HG03432 (cell line): ENCODE measurements at regions not wholly inside any gene's neighbourhood (a gene's known extent, or its start where the extent isn't known, plus 50 kb on each side); places are given as distances from the start of the nearest gene placed in this dataset.

ENCODE experiments used
- ATAC-seq: cut with Tn5 transposase; IDR thresholded peaks from one replicate; pipeline ENCODE4 v1.9.1; 2021; ENCODE audit warnings: mild to moderate bottlenecking, moderate library complexity; ENCODE audit not compliant: unreplicated experiment

GRCh38 chr11:42552786-42553185 is 759.0 kb upstream of the API5 start:
- no peak for ATAC-seq

GRCh38 chr11:42555190-42555589 is 756.6 kb upstream of the API5 start:
- no peak for ATAC-seq

- no peak for ATAC-seq
Measured at GRCh38 chr11:42571131-42571877, 740.5 kb upstream of the API5 start.

- ATAC-seq, result no peak
Measured at GRCh38 chr11:42571878-42572610, 739.8 kb upstream of the API5 start.

- no peak for ATAC-seq
Measured at GRCh38 chr11:42576318-42576717, 735.5 kb upstream of the API5 start.

- ATAC-seq, result no peak
Measured at GRCh38 chr11:42589286-42589685, 722.5 kb upstream of the API5 start.

- ATAC-seq, result no peak
Measured at GRCh38 chr11:42591841-42592240, 720.0 kb upstream of the API5 start.

GRCh38 chr11:42593441-42593840 is 718.4 kb upstream of the API5 start:
- no peak for ATAC-seq

- ATAC-seq, result no peak
Measured at GRCh38 chr11:42595876-42596275, 715.9 kb upstream of the API5 start.

GRCh38 chr11:42596576-42597145 is 715.1 kb upstream of the API5 start:
- no peak for ATAC-seq

- no peak for ATAC-seq
Measured at GRCh38 chr11:42598341-42598740, 713.5 kb upstream of the API5 start.

GRCh38 chr11:42620796-42621195 is 691.0 kb upstream of the API5 start:
- no peak for ATAC-seq

GRCh38 chr11:42625757-42626665 is 685.8 kb upstream of the API5 start:
- no peak for ATAC-seq

GRCh38 chr11:42631220-42631843 is 680.5 kb upstream of the API5 start:
- ATAC-seq, result no peak

- ATAC-seq, result no peak
Measured at GRCh38 chr11:42646959-42647358, 664.8 kb upstream of the API5 start.

- no peak for ATAC-seq
Measured at GRCh38 chr11:42647993-42648392, 663.8 kb upstream of the API5 start.

- ATAC-seq, result no peak
Measured at GRCh38 chr11:42651621-42652020, 660.2 kb upstream of the API5 start.

- ATAC-seq, result no peak
Measured at GRCh38 chr11:42657169-42657568, 654.6 kb upstream of the API5 start.

GRCh38 chr11:42661942-42662341 is 649.9 kb upstream of the API5 start:
- ATAC-seq, result no peak

- ATAC-seq, result no peak
Measured at GRCh38 chr11:42669248-42669976, 642.4 kb upstream of the API5 start.
